ENCODE measurements at regions not wholly inside any gene's neighbourhood (a gene's known extent, or its start where the extent isn't known, plus 50 kb on each side); places are given as distances from the start of the nearest gene placed in this dataset.
"Not testable (repeated sequence)": the region's sequence is repeated elsewhere in the genome, so short reads cannot be mapped to it uniquely, and the experiment has no call there.

GRCh38 chr2:125643128-125643527 lies 1012.8 kb upstream of the GYPC start:
- no peak for DNase-seq

DNA sequence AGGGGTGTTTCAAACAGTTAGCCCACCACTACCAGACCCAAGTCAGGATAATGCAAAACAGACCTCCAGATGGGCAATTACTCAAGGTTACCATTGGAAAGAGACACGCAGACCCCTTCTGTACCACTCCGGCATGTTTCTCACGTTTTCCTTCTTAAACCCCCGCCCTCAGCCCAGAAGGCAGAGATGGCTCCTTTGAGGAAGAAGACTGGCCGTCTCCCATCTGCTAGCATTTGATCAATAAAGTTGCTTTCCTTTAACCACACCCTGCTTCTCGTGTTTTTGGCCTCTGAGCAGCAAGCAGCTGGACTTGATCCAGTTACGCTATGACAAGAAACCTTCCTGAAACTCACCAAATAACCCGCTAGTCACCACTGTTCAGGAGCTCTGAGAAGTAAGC lies 1012.4 kb upstream of the GYPC start:
- DNase-seq = no peak

GRCh38 chr2:125644257-125644656 lies 1011.7 kb upstream of the GYPC start:
- no peak for DNase-seq

DNA sequence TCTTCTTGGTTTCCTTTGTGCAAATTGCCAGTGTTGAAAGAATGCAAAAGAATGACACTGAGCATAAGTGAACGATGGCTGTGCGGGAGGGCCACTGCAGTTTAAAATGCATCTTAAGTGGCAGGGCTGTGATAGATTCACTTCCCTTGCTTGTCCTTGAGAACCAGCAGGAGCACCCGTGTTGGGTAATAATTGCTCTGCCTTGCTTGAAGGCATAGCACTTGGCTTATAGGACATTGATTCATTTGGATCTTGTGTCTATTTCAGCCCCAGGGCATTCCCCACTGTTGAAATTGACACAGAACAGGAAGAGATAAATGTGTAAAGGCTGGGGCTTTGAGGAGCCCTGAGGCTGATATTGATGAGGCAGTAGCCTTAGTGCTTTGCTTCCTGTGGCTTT lies 1003.7 kb upstream of the GYPC start:
- DNase-seq = no peak

DNA sequence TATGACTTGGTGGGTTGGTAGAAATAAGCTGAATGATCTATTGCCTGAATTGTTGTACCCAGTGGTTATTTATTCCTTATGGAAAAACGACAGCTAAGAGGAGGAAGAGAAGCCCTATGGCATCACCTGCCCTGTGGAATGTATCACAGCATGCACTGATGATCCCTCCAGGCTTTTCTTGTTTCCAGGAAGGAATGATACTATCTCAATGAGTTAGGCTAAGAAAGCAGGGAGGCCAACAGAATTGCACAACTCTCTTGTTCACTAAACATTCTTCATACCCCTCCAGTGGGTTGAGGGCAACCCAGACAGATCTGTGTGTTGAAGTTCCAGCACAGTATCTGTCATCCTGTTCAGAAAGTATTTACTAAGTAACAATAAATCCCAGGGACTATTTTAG lies 1001.7 kb upstream of the GYPC start:
- DNase-seq = no peak

GRCh38 chr2:125656190-125656589 lies 999.8 kb upstream of the GYPC start:
- no peak for DNase-seq

DNA sequence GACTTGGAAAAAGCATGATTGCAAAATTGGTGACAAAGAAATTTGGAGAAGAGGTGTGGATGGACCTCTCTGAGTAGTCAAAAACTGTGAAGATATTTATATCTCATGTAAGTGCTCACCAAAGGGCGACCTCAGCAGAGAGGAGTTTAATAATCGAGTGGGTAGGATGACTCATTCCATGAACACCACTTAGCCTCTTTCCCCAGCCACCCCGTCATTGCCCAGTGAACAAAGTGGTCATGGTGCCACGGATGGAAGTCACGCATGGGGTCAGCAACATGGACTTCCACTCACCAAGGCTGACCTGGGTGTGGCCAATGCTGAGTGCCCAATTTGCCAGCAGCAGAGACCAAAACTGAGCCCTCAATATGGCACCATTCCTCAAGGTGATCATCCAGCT lies 997.4 kb upstream of the GYPC start:
- DNase-seq = no peak

DNA sequence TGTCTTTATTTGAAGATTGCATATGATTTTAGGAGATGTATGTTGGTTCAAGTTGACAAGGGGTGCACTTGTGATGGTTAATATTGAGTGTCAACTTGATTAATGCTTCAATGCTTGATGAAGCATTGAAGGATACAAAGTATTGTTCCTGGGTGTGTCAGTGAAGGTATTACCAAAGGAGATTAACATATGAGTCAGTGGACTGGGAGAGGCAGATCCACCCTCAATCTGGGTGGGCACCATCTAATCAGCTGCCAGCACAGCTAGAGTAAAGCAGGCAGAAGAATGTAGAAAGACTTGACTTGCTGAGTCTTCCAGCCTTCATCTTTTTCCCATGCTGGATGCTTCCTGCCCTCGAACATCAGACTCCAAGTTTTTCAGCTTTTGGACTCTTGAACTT lies 995.6 kb upstream of the GYPC start:
- DNase-seq = not testable (repeated sequence)

DNA sequence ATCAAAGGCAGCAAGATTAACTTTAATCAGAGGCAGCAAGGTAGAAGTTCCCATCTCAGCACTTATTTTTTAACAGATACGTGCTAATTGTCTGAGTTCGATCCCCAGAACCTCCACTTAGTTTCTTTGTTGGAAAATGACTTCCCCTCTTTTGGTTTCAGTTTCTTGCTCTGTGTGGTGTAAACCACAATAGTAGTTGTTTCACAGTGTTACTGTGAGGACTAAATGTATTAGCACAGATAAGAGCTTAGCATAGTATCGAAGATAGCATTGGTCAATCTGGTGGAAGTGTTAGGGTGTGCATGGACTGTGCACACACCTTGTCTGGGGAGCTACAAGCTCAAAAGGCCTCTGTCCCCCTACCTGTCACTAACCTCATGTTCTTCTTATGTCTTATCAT lies 988.3 kb upstream of the GYPC start:
- DNase-seq = no peak

DNA sequence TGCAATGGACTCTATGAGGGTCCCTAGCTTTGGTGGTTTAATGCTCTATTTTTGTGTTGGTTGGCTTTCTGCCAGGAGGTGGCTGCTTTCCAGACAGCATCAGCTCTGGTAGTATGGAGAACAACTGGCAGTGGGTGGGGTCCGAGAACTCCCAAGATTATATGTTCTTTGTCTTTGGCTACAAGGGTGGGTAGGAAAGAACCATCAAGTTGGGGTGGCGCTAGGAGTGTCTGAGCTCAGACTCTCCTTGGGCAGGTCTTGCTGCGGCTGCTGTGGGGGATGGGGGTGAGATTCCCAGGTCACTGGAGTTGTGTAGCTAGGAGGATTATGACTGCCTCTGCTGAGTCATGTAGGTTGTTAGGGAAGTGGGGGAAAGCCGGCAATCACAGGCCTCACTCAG lies 976.1 kb upstream of the GYPC start:
- no peak for DNase-seq

GRCh38 chr2:125680809-125681208 lies 975.1 kb upstream of the GYPC start:
- DNase-seq = no peak

GRCh38 chr2:125681576-125681975 lies 974.4 kb upstream of the GYPC start:
- no peak for DNase-seq

- DNase-seq = no peak
Observed at GRCh38 chr2:125681976-125682805, 973.8 kb upstream of the GYPC start.

DNA sequence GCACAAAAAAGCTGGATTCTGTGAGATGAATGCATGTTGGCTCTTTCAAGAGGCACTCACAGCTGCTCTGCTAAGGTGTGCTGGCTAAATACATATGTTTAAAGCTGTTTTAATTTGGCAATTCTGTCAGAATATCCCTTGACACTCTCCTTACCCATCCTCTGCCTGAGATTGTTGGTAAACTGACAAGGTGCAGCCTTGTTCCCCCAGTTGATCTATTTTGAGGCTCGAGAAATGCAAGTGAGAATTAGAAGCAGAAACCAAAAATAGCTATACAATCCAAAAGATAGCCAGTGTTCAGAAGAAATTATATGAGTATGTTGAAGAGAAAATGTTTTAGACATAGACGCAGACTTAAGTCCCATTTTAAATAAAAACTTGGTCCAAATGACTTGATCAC lies 971.7 kb upstream of the GYPC start:
- no peak for DNase-seq

GRCh38 chr2:125684932-125685331 lies 971.0 kb upstream of the GYPC start:
- DNase-seq = no peak

DNA sequence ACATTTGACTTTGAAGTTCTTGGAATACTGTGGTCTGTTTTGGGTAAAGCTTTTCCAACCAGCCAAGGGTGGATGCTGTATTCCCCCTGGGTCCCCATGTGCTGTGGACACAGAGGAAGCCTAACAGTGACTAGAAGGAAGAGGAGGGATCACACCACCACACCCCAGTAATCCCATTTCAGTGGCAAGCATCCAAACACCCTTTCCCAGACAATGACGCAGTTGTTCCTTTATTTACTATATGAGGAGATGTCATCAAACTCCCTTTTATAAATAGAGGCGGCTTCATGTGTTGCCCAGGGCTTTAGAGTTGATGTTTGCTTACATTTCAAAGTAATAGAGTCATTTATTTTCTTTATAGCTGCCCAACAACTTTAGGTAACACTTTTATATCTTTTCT lies 959.4 kb upstream of the GYPC start:
- DNase-seq = no peak

- DNase-seq = no peak
Observed at GRCh38 chr2:125698280-125698679, 957.7 kb upstream of the GYPC start.

GRCh38 chr2:125701070-125701469 lies 954.9 kb upstream of the GYPC start:
- DNase-seq = no peak

DNA sequence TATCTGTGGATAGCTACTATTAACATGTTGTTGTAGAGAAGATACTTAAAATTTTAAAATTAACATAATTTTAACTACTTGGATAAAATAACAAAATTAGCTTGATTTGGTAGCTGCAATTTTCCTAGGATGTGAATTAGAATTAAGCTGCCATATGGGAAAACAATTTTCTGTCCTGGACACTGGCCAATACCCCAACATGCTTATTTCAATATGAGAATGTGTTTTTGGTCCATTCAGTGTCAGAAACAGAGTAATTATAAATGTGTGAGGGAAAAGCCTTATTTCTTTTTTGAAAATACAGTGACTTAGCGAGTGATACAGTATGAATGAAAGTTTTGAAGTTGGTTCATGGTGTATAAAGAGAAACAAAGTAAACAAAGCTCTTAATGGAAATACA lies 948.3 kb upstream of the GYPC start:
- DNase-seq = no peak

DNA sequence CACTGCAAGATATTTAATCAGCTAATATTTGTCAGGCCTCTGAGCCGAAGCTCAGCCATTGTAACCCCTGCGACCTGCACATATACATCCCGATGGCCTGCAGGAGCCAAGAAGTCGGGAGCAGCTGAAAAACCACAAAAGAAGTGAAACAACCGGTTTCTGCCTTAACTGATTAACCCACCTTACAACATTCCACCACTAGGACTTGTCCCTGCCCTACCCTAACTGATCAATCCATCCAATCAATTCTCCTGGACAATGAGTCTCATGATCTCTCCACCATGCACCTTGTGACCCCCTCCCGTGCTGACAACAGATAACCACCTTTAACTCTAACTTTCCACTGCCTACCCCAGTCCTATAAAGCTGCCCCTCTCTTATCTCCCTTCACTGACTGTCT lies 945.4 kb upstream of the GYPC start:
- no peak for DNase-seq

DNA sequence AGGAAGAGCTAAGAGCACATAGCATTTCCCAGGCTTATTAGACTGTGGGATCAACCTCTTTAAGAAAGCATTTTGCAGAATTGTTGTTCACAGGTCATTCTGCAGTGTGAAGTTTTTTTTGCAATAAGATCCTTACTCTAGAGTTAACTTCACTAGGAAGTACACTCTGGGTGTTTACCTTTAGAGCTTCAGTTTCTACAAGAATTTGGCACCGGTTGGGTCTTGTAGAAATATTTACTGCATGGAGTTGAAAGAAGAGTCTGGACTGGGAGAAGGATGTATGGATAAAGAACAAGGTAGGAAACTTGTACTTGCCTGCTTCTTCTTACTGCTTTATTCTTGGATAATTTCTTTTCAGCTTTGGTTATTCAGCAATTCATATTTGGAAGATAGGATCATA lies 944.9 kb upstream of the GYPC start:
- DNase-seq = no peak

DNA sequence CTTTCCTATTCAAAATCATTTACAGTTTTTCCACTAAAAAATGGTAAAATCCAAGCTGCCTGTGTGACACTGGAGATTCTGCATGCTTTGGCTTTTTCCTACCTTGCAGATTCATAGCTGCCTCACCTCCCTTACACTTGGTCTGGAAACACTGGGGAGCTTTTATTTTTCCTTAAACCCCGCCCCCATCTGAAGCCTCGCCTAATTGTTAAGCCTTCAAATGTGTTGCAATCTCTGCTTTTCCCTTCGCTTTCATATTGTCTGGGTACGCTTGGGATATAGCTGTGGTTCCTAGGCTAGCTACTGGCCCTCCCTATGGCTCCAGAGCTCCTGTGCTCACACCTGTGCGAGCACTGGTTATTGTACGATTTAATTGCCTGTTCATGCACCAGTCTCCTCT lies 942.4 kb upstream of the GYPC start:
- DNase-seq = no peak

DNA sequence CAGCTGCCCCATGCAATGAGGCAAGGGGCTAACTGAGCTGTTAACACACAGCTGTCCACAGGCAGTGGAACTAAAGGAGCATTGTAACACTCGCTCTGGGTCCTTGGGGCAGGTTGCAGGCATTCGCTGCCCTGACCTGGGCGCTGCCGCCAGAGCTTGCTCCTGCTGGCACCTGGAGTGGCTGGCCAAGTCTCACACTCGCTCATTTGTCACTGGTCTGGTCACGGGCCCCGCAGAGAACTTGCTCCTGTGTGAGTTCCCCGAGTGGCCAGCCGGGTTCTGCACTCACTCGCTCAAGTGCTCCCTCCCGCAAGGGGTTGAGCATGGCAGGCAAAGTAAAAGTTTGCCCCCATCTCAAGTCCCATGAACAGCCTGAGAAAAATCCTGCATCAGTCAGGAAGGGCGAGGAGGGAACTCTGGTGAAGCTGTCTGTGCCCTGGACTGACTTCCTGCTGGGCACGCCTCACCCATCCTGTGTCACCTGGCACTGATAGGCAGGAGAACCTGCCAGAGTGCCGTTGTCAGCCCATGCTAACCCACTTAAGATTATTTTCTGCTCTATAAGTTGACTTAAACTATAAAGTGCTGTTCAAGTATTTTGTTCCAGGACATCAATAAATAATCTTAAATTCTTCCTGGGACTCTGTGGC lies 934.8 kb upstream of the GYPC start:
- no peak for DNase-seq

DNA sequence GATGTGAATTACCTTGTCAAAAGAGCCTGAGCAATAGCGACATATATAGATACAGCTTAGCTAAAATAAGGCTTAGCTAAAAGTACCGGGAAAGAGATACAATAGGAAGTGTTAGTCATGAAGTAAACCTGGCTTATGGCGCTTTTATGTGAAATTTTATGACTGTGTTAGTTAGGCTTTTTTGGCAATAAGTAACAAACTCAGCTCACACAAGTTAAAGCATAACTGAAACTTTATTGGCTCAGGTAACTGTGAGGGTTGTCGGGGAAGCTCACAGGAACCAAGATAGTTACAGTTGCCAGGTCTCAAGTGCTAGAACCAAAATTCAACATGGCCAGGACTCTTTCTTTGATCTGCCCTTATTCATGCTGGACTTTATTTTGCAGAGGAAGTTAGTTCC lies 925.0 kb upstream of the GYPC start:
- DNase-seq = no peak

DNA sequence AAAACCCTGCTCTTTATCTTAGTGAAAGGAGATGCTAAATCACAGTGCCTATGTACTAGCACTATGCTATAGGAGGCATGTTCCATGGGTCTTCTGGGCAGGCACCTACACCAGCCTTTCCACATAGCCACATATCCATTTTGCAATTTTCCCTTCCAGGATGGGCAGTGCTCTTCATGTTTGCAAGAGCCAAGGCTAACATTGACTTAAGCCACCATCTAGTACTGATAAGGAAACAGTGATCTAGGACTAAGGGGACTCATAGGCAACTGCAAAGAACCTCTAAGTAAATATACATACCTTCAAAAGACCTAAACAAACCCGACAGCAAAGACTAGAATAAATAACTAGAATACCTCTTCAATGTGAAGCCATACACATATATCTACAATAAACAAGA lies 919.7 kb upstream of the GYPC start:
- no peak for DNase-seq

All from activated CD4-positive, alpha-beta T cell treated with anti-CD3 and anti-CD28 coated beads, Interleukin-2, amount 50 U/mL, for 1 hour (primary cell).